Mesendoderm (in vitro differentiated cells): ENCODE measurements at regions not wholly inside any gene's neighbourhood (a gene's known extent, or its start where the extent isn't known, plus 50 kb on each side); places are given as distances from the start of the nearest gene placed in this dataset.

Experiments used
- DNase-seq: peaks from one replicate; pipeline ENCODE4 v3.0.0; 2013
- H2AK5ac ChIP-seq: 2 replicates; pipeline ENCODE4 v1.6.1; 2013; ENCODE audit warnings: low read length, inconsistent platforms
- H2BK120ac ChIP-seq: 2 replicates; pipeline ENCODE4 v1.6.1; 2013; ENCODE audit warnings: low read depth, mild to moderate bottlenecking, low read length, moderate library complexity, mixed read lengths
- H2BK15ac ChIP-seq: replicated peaks from 2 replicates; pipeline ENCODE4 v1.6.1; 2013; ENCODE audit warnings: low read depth, mild to moderate bottlenecking, moderate library complexity
- H2BK5ac ChIP-seq: 2 replicates; pipeline ENCODE4 v1.6.1; 2013; ENCODE audit warnings: low read length, inconsistent platforms
- H3K18ac ChIP-seq: 2 replicates; pipeline ENCODE4 v1.6.1; 2013; ENCODE audit warnings: mild to moderate bottlenecking, low read length, mixed read lengths
- H3K23ac ChIP-seq: one replicate; pipeline ENCODE4 v1.6.1; 2013; ENCODE audit warnings: low read length
- H3K27ac ChIP-seq: 2 replicates; pipeline ENCODE4 v1.5.1; 2013; ENCODE audit warnings: low read depth, mild to moderate bottlenecking, inconsistent platforms, low read length, moderate library complexity
- H3K27me3 ChIP-seq: 2 replicates; pipeline ENCODE4 v1.6.1; 2013; ENCODE audit warnings: low read length, control low read depth, mild to moderate bottlenecking, inconsistent platforms; ENCODE audit not compliant: insufficient read depth, poor library complexity
- H3K36me3 ChIP-seq: 2 replicates; pipeline ENCODE4 v1.6.1; 2013; ENCODE audit warnings: low read length, inconsistent platforms; ENCODE audit not compliant: control insufficient read depth, insufficient read depth
- H3K4ac ChIP-seq: one replicate; pipeline ENCODE4 v1.6.1; 2013; ENCODE audit warnings: low read depth, mild to moderate bottlenecking, low read length, moderate library complexity
- H3K4me1 ChIP-seq: 2 replicates; pipeline ENCODE4 v1.6.1; 2013; ENCODE audit warnings: low read depth, low read length, inconsistent platforms; ENCODE audit not compliant: control insufficient read depth
- H3K4me2 ChIP-seq: 2 replicates; pipeline ENCODE4 v1.6.1; 2013; ENCODE audit warnings: low read length
- H3K4me3 ChIP-seq: 2 replicates; pipeline ENCODE4 v1.5.1; 2013; ENCODE audit warnings: mild to moderate bottlenecking, low read length
- H3K56ac ChIP-seq: one replicate; pipeline ENCODE4 v1.6.1; 2013; ENCODE audit warnings: low read length
- H3K79me1 ChIP-seq: 2 replicates; pipeline ENCODE4 v1.6.1; 2013; ENCODE audit warnings: low read length, inconsistent platforms
- H3K79me2 ChIP-seq: 2 replicates; pipeline ENCODE4 v1.6.1; 2013; ENCODE audit warnings: mild to moderate bottlenecking, low read length; ENCODE audit not compliant: control insufficient read depth, insufficient read depth
- H3K9ac ChIP-seq: 2 replicates; pipeline ENCODE4 v1.6.1; 2013; ENCODE audit warnings: low read length, inconsistent platforms
- H4K5ac ChIP-seq: one replicate; pipeline ENCODE4 v1.6.1; 2013; ENCODE audit warnings: low read length
- H4K8ac ChIP-seq: one replicate; pipeline ENCODE4 v1.6.1; 2013; ENCODE audit warnings: low read depth, mild to moderate bottlenecking, control low read depth, low read length, moderate library complexity
- WGBS: extraction: QIAGEN DNeasy Blood & Tissue Kit; methylation state at CpG from one replicate; pipeline ENCODE4 v1.1.7; 2013; ENCODE audit warnings: low lambda C conversion rate, missing lambda C conversion rate; ENCODE audit not compliant: insufficient coverage; ENCODE audit errors: extremely low coverage; 5-methylcytosine and 5-hydroxymethylcytosine counted together

GRCh38 chr18:24778810-24779418 is 318.5 kb downstream of the HRH4 start:
- H3K79me2 ChIP-seq, result no peaks in the 10 kb centered on the region
- no peaks in the 10 kb centered on the region for H3K27me3 ChIP-seq
- H2BK15ac ChIP-seq, result no peak overlapping the region
- no peak overlapping the region for H3K4ac ChIP-seq
- no peak overlapping the region for H3K4me3 ChIP-seq
- no peak overlapping the region for H2BK5ac ChIP-seq
- DNase-seq, result no peak
- H3K79me1 ChIP-seq, result no peaks in the 10 kb centered on the region
- H2BK120ac ChIP-seq, result no peak overlapping the region
- no peaks in the 10 kb centered on the region for H3K36me3 ChIP-seq
- H3K4me2 ChIP-seq, result no peak overlapping the region
- no peaks in the 10 kb centered on the region for H3K4me1 ChIP-seq
- no peak overlapping the region for H3K18ac ChIP-seq
- WGBS, result no CpG with 5 or more reads among the region's 6 CpGs
- H4K5ac ChIP-seq, result no peak overlapping the region
- no peak overlapping the region for H4K8ac ChIP-seq
- no peak overlapping the region for H2AK5ac ChIP-seq
- H3K9ac ChIP-seq, result no peak overlapping the region
- no peak overlapping the region for H3K23ac ChIP-seq
- no peak overlapping the region for H3K27ac ChIP-seq
- no peak overlapping the region for H3K56ac ChIP-seq

DNA sequence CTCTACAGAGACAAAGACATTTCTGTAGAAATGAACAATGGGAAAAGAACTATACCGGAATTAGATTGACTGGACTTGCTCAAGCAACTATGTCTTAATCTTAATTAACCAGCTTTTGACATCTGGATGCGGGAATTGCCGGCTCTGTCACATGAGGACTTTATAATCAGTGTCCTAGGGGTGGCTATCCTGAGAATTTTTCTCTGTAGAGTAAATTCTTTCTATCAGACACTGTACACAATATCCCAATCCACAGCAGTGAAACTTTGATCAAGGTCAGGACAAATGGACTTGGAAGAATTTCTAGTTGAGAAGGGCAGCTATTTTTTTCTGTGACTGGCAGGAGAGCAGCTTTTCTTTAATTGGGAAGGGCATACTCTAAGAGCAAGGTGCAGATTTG is 322.1 kb downstream of the HRH4 start:
- no peak overlapping the region for H4K8ac ChIP-seq
- H3K23ac ChIP-seq, result no peak overlapping the region
- no peak overlapping the region for H3K56ac ChIP-seq
- no peaks in the 10 kb centered on the region for H3K79me1 ChIP-seq
- no peak overlapping the region for H3K4me3 ChIP-seq
- no peak overlapping the region for H2AK5ac ChIP-seq
- H2BK5ac ChIP-seq, result no peak overlapping the region
- no peak overlapping the region for H3K9ac ChIP-seq
- no peaks in the 10 kb centered on the region for H3K4me1 ChIP-seq
- no peaks in the 10 kb centered on the region for H3K27me3 ChIP-seq
- WGBS, result no CpG with 5 or more reads among the region's 3 CpGs
- H2BK15ac ChIP-seq, result no peak overlapping the region
- no peak overlapping the region for H2BK120ac ChIP-seq
- H3K36me3 ChIP-seq, result no peaks in the 10 kb centered on the region
- no peak overlapping the region for H3K4ac ChIP-seq
- H4K5ac ChIP-seq, result no peak overlapping the region
- DNase-seq, result no peak
- no peak overlapping the region for H3K27ac ChIP-seq
- H3K18ac ChIP-seq, result no peak overlapping the region
- H3K79me2 ChIP-seq, result no peaks in the 10 kb centered on the region
- no peak overlapping the region for H3K4me2 ChIP-seq

- Histone ChIP-seq H2BK120ac (no peak overlapping the region), H4K5ac (no peak overlapping the region), H3K4me2 (no peak overlapping the region), H3K4me3 (no peak overlapping the region), H3K18ac (no peak overlapping the region), H3K4ac (no peak overlapping the region), H3K56ac (no peak overlapping the region), H2BK5ac (no peak overlapping the region), H2AK5ac (no peak overlapping the region), H3K27ac (no peak overlapping the region), H3K27me3 (no peaks in the 10 kb centered on the region), H2BK15ac (no peak overlapping the region), H3K4me1 (no peaks in the 10 kb centered on the region), H3K36me3 (no peaks in the 10 kb centered on the region), H4K8ac (no peak overlapping the region), H3K79me1 (no peaks in the 10 kb centered on the region), H3K23ac (no peak overlapping the region), H3K79me2 (no peaks in the 10 kb centered on the region), H3K9ac (no peak overlapping the region)
- DNase-seq, result no peak
- no CpG with 5 or more reads among the region's 3 CpGs for WGBS
Measured at GRCh38 chr18:24785019-24785418, 324.6 kb downstream of the HRH4 start.

GRCh38 chr18:24786027-24786426 is 325.6 kb downstream of the HRH4 start:
- no peak overlapping the region for H3K4ac ChIP-seq
- no peaks in the 10 kb centered on the region for H3K36me3 ChIP-seq
- H4K5ac ChIP-seq, result no peak overlapping the region
- no CpG with 5 or more reads among the region's 2 CpGs for WGBS
- no peaks in the 10 kb centered on the region for H3K79me1 ChIP-seq
- no peak overlapping the region for H2AK5ac ChIP-seq
- H3K4me2 ChIP-seq, result no peak overlapping the region
- no peak overlapping the region for H4K8ac ChIP-seq
- H3K27me3 ChIP-seq, result no peaks in the 10 kb centered on the region
- H2BK120ac ChIP-seq, result no peak overlapping the region
- no peak overlapping the region for H2BK15ac ChIP-seq
- no peaks in the 10 kb centered on the region for H3K79me2 ChIP-seq
- DNase-seq, result no peak
- no peak overlapping the region for H3K4me3 ChIP-seq
- no peak overlapping the region for H3K9ac ChIP-seq
- no peak overlapping the region for H3K23ac ChIP-seq
- H3K4me1 ChIP-seq, result no peaks in the 10 kb centered on the region
- H2BK5ac ChIP-seq, result no peak overlapping the region
- H3K56ac ChIP-seq, result no peak overlapping the region
- H3K18ac ChIP-seq, result no peak overlapping the region
- no peak overlapping the region for H3K27ac ChIP-seq

- H3K23ac ChIP-seq, result no peak overlapping the region
- H3K4me3 ChIP-seq, result no peak overlapping the region
- H3K4me1 ChIP-seq, result no peaks in the 10 kb centered on the region
- H3K56ac ChIP-seq, result no peak overlapping the region
- H2BK5ac ChIP-seq, result no peak overlapping the region
- no peak overlapping the region for H3K9ac ChIP-seq
- H3K27ac ChIP-seq, result no peak overlapping the region
- no peak overlapping the region for H3K18ac ChIP-seq
- H3K79me1 ChIP-seq, result no peaks in the 10 kb centered on the region
- H3K27me3 ChIP-seq, result no peaks in the 10 kb centered on the region
- no peak overlapping the region for H2AK5ac ChIP-seq
- DNase-seq, result no peak
- H3K79me2 ChIP-seq, result no peaks in the 10 kb centered on the region
- H3K36me3 ChIP-seq, result no peaks in the 10 kb centered on the region
- no peak overlapping the region for H4K5ac ChIP-seq
- no peak overlapping the region for H3K4ac ChIP-seq
- H2BK15ac ChIP-seq, result no peak overlapping the region
- H4K8ac ChIP-seq, result no peak overlapping the region
- WGBS, result no CpG with 5 or more reads among the region's 4 CpGs
- H2BK120ac ChIP-seq, result no peak overlapping the region
- no peak overlapping the region for H3K4me2 ChIP-seq
Measured at GRCh38 chr18:24790347-24790746, 329.9 kb downstream of the HRH4 start.
